ENCODE measurements at regions not wholly inside any gene's neighbourhood (a gene's known extent, or its start where the extent isn't known, plus 50 kb on each side); places are given as distances from the start of the nearest gene placed in this dataset.

DNA sequence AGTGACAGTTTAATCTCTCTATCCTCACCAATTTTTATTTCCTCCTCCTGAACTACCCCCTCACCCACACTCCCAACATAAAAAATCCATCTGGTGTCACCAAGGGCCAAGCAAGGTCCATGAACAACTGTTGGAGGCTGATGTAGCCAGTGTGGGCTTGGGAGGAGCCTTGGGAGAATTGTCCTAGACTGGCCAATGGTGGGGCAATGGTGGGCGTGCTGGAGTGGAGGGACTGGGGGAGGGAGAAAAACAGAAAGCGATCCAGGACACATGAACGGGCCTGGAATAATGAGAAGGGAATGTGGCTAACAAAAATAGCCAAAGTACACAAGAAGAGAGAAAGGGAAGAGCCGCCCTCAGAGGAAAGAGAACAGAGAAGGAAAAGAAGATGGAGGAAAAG is 272.6 kb downstream of the ENC1 start:
- TF ChIP-seq, protein P1, sequence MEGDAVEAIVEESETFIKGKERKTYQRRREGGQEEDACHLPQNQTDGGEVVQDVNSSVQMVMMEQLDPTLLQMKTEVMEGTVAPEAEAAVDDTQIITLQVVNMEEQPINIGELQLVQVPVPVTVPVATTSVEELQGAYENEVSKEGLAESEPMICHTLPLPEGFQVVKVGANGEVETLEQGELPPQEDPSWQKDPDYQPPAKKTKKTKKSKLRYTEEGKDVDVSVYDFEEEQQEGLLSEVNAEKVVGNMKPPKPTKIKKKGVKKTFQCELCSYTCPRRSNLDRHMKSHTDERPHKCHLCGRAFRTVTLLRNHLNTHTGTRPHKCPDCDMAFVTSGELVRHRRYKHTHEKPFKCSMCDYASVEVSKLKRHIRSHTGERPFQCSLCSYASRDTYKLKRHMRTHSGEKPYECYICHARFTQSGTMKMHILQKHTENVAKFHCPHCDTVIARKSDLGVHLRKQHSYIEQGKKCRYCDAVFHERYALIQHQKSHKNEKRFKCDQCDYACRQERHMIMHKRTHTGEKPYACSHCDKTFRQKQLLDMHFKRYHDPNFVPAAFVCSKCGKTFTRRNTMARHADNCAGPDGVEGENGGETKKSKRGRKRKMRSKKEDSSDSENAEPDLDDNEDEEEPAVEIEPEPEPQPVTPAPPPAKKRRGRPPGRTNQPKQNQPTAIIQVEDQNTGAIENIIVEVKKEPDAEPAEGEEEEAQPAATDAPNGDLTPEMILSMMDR (IDR thresholded peaks at IDR 0.05; ENCODE audit: borderline replicate concordance, insufficient read depth, low read depth, low read length) = no peak
- no peak overlapping the region for H3K4me3 ChIP-seq (ENCODE audit: low read depth, low read length)

DNA sequence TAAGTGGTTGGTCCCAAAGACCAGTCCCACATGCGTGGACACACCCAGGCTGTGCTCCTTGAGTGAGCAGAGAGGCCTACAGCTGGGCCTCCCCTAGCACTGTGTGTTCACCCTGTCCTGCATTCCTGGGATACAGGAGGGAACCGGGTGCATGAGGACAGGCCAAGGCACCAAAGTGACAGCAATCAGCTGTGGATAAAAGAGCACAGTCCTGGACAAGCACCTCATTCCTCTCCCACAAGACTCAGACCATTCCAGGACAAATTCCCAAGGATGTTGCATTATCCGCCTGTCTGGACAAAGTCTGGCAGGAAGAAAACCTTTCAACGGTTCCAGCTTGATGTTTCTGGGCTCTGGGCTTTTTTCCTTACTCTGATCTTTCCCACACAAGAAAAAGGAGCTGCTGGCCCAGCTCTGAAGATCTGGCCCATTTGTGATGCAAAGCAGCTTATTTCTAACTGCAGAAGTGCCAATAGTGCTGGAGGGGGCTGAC is 273.2 kb downstream of the ENC1 start:
- TF ChIP-seq, protein P1 (IDR thresholded peaks at IDR 0.05; ENCODE audit: borderline replicate concordance, insufficient read depth, low read depth, low read length) = no peak
- no peak overlapping the region for H3K4me3 ChIP-seq (ENCODE audit: low read depth, low read length)

DNA sequence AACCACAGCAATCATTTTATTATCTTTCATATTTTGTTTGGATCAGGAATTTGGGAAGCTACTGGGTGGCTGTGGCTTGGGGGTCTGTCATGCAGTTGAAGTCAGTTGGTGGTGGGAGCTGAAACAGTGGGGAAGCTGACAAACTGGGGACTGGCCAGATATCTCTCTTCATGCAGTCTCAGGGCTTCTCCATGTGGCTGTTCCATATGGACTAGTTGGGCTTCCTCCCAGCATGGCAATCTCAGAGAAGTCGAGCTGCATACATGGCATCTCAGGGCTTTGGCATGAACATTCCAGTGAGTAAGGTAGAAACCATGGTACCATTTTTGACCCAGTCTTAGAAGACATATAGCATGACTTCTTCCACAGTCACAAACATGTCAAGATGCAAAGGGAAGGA is 274.8 kb downstream of the ENC1 start:
- no peak overlapping the region for H3K4me3 ChIP-seq (ENCODE audit: low read depth, low read length)
- TF ChIP-seq, protein P1 (IDR thresholded peaks at IDR 0.05; ENCODE audit: borderline replicate concordance, insufficient read depth, low read depth, low read length) = no peak

DNA sequence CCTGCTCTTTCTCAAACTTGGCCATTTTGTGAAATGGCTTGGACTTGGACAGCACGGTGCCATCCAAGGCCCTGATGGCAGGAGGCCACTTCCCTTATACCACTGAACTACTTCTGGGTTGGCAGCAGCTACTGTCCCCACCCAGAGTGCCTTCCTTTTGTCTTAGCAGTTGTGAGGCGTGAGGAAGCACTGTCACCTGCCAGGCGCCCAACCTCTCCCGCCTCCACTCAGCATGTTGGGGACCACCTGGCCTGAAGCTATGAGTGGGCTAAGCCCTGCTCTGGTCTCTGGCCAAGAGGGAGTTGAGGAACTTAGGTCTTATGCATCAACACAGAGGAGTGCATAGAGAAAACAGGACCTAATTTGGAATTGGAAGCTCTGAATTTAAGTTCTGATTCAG is 276.0 kb downstream of the ENC1 start:
- H3K4me3 ChIP-seq (ENCODE audit: low read depth, low read length) = no peak overlapping the region
- TF ChIP-seq, protein P1 (IDR thresholded peaks at IDR 0.05; ENCODE audit: borderline replicate concordance, insufficient read depth, low read depth, low read length) = no peak

DNA sequence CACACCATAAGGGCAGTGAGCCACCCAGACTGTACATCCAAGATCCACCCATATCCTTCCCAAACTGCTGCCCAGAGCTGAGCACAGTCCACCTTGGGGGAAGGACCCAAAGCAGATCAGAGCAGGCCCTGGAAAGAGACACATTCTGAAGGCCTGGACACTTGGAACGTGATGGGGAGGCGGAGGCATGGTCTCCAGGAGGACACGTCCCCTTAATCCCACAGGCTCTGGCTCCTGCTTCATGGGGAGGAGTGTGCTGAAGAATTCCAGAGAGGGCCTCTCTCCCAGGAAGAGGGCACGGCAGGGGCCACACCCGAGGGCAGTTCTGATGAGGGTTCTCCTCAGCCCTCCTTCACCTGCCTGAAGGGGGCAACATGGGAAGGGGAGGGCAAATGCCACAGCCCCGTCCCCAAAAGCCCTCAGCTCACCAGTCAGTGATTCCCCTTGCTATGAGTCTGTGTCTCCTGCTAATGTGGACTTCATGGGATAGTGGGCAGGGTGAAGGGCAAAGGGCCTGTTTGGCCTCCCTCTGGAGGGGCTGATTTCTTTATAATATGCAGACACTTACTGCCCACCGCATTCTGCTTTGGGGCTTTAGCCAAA is 276.8 kb downstream of the ENC1 start:
- TF ChIP-seq, protein P1 (IDR thresholded peaks at IDR 0.05; ENCODE audit: borderline replicate concordance, insufficient read depth, low read depth, low read length) = no peak
- no peak overlapping the region for H3K4me3 ChIP-seq (ENCODE audit: low read depth, low read length)

DNA sequence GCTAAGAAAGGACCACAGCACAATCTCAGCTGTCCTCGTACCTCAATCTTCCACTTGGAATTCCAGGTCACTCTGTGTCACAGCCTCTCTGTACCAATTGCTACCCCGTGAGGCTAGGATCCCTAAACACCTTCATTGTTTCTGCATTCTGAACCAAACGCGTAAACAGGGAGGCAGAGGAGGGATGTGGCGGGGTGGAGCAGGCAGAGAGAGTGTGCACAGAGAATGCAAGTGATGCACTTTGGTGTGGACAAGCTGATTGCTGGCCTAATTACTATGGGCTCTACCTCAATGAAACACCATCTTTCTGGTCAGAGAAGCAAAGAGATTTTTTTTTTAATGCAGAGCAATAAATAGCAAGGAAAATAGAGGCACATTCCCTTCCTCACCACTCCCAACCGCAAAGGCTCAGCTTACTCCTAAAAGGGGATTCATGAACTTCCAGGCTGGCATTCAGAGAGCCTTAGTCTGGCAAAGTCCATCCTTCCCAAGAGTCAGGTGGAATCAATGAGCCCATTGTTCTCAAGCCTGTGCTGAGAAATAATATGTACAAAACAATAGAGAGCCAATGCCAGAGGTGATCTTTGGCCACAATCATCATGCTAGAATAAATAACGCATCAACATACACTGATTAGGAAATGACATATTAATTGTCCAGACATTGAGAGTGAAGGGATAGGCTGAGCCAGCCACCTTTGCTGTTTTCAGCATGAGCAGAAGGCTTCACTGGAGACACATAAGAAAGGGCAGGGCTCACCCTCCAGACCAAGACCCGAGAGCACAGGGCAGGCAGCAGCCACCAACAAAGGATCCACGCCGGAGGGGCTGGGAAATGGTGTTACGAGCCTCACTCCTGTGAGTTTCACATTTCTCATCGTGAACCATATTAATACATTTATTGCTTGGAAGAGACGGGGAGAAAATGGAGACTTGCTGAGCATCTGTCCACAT is 278.8 kb downstream of the ENC1 start:
- no peak overlapping the region for H3K4me3 ChIP-seq (ENCODE audit: low read depth, low read length)
- TF ChIP-seq, protein P1 (IDR thresholded peaks at IDR 0.05; ENCODE audit: borderline replicate concordance, insufficient read depth, low read depth, low read length) = no peak
